ENCODE measurements at regions not wholly inside any gene's neighbourhood (a gene's known extent, or its start where the extent isn't known, plus 50 kb on each side); places are given as distances from the start of the nearest gene placed in this dataset.

DNA sequence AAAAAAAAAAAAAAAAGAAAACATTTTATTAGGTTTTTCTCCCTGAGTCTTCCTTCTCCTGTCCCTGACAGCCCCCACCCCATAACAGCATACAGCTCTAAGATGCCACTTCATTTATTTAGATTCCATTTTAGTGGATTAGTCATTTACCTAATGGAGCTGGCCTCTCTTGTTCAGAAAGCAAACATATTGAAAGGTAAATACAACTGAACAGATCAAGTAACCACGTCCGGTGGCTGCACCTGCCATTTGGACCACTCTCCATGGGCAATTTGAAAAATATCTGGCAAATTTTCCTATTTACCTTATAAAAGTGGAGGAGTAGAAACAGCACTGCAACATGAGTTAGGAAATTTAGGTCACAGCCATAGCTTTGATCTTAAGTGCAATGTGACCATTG is 254.6 kb downstream of the C12orf42 start (continued):
- TF ChIP-seq, protein P1, sequence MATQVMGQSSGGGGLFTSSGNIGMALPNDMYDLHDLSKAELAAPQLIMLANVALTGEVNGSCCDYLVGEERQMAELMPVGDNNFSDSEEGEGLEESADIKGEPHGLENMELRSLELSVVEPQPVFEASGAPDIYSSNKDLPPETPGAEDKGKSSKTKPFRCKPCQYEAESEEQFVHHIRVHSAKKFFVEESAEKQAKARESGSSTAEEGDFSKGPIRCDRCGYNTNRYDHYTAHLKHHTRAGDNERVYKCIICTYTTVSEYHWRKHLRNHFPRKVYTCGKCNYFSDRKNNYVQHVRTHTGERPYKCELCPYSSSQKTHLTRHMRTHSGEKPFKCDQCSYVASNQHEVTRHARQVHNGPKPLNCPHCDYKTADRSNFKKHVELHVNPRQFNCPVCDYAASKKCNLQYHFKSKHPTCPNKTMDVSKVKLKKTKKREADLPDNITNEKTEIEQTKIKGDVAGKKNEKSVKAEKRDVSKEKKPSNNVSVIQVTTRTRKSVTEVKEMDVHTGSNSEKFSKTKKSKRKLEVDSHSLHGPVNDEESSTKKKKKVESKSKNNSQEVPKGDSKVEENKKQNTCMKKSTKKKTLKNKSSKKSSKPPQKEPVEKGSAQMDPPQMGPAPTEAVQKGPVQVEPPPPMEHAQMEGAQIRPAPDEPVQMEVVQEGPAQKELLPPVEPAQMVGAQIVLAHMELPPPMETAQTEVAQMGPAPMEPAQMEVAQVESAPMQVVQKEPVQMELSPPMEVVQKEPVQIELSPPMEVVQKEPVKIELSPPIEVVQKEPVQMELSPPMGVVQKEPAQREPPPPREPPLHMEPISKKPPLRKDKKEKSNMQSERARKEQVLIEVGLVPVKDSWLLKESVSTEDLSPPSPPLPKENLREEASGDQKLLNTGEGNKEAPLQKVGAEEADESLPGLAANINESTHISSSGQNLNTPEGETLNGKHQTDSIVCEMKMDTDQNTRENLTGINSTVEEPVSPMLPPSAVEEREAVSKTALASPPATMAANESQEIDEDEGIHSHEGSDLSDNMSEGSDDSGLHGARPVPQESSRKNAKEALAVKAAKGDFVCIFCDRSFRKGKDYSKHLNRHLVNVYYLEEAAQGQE (IDR thresholded peaks at IDR 0.05; ENCODE audit: low read depth) = no peak
- TF ChIP-seq POLR2AphosphoS5 (IDR thresholded peaks at IDR 0.05; ENCODE audit: low read depth, low read length) (no peak), ZNF274 (IDR thresholded peaks at IDR 0.05; ENCODE audit: low read depth, low read length) (no peak), RAD21 (IDR thresholded peaks at IDR 0.05; ENCODE audit: low read depth) (no peak), SIN3A (IDR thresholded peaks at IDR 0.05; ENCODE audit: low read depth) (no peak)
- TF ChIP-seq, protein P2, sequence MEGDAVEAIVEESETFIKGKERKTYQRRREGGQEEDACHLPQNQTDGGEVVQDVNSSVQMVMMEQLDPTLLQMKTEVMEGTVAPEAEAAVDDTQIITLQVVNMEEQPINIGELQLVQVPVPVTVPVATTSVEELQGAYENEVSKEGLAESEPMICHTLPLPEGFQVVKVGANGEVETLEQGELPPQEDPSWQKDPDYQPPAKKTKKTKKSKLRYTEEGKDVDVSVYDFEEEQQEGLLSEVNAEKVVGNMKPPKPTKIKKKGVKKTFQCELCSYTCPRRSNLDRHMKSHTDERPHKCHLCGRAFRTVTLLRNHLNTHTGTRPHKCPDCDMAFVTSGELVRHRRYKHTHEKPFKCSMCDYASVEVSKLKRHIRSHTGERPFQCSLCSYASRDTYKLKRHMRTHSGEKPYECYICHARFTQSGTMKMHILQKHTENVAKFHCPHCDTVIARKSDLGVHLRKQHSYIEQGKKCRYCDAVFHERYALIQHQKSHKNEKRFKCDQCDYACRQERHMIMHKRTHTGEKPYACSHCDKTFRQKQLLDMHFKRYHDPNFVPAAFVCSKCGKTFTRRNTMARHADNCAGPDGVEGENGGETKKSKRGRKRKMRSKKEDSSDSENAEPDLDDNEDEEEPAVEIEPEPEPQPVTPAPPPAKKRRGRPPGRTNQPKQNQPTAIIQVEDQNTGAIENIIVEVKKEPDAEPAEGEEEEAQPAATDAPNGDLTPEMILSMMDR (IDR thresholded peaks at IDR 0.05 in 2 of 3, conservative IDR thresholded peaks at IDR 0.05 in 1 of 3; ENCODE audit: borderline replicate concordance in 1 of 3, insufficient read depth in 1 of 3, low read depth in 2 of 3, low read length in 2 of 3) = no peak

DNA sequence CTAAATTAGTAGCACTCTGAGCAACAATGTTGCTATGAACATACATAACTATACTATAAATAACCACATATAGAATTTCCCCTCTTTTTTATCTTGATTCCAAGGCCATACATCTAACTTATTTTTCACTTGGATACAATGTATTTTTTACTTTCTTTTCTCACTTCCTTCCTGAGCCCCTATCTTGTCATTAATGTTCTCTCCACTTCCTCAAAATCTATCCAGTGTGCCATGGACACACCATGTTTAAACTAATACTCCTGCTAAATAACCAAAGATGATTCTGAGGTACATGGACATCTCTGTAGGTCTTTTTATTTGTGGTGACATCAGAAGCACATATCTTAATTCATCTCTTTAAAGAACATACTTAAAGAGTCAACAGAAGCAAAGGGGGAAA is 251.2 kb downstream of the C12orf42 start:
- Histone ChIP-seq H2AFZ (ENCODE audit: low read depth, low read length, poor library complexity, severe bottlenecking) (no peak overlapping the region), H3K27me3 (ENCODE audit: insufficient read depth, low read length) (peaks cover 9% of the 10 kb centered on the region), H3K4me1 (ENCODE audit: control insufficient read depth in 1 of 2, insufficient read depth in 2 of 2, low read length in 2 of 2) (no peaks in the 10 kb centered on the region), H3K79me2 (ENCODE audit: insufficient read depth, low read length) (no peaks in the 10 kb centered on the region), H3K9me3 (ENCODE audit: control insufficient read depth in 1 of 2, insufficient read depth in 1 of 2, low read depth in 1 of 2, low read length in 2 of 2) (no peaks in the 10 kb centered on the region), H3K36me3 (ENCODE audit: control insufficient read depth in 1 of 2, insufficient read depth in 2 of 2, low read length in 2 of 2) (no peaks in the 10 kb centered on the region), H3K9me2 (ENCODE audit: insufficient read depth) (no peaks in the 10 kb centered on the region), H4K20me1 (ENCODE audit: insufficient read depth) (no peaks in the 10 kb centered on the region), H3K27ac (ENCODE audit: low read depth, low read length) (no peak overlapping the region), H3K4me3 (replicated peaks in 1 of 2; ENCODE audit: low read depth in 1 of 2, low read length in 2 of 2) (no peak overlapping the region), H3K9ac (ENCODE audit: low read length) (no peak overlapping the region), H3K4me2 (ENCODE audit: low read length) (no peak overlapping the region)
- DNase-seq (ENCODE audit: low read depth, low spot score) (no peak), ATAC-seq (no peak)
- ChIA-PET POLR2A (no interaction called here), CTCF (no interaction called here), RAD21 (ENCODE audit: low non-redundant PET in 1 of 2, low total read pairs in 2 of 2, uncharacterized antibody in 2 of 2, unreplicated experiment in 2 of 2) (no interaction called here)
- BruUV-seq (replicated peaks) = no TSS peak
- intact Hi-C loops (cut with micrococcal nuclease) = no loop called here
- no peak for TF ChIP-seq EZH2phosphoT487 (IDR thresholded peaks at IDR 0.05; ENCODE audit: borderline replicate concordance)
- no peak for TF ChIP-seq SRF (IDR thresholded peaks at IDR 0.05; ENCODE audit: low read depth)

Data from HCT116 (cell line).